GM12878 (cell line): ENCODE measurements at regions not wholly inside any gene's neighbourhood (a gene's known extent, or its start where the extent isn't known, plus 50 kb on each side); places are given as distances from the start of the nearest gene placed in this dataset.

Experiments used
- BRCA1 ChIP-seq: IDR thresholded peaks from 2 replicates; pipeline ENCODE4 v1.6.1; 2011; ENCODE audit warnings: low read depth, low read length, improper control_type of control experiment
- RFX5 ChIP-seq: IDR thresholded peaks from 2 replicates; pipeline ENCODE4 v1.6.1; 2011; ENCODE audit warnings: low read depth, low read length, improper control_type of control experiment
- SMC3 ChIP-seq: IDR thresholded peaks from 2 replicates; pipeline ENCODE4 v1.6.1; 2011; ENCODE audit warnings: low read length, improper control_type of control experiment, borderline replicate concordance
- TAF1 ChIP-seq: IDR thresholded peaks from 2 replicates; pipeline ENCODE4 v1.6.1; 2011; ENCODE audit warnings: mild to moderate bottlenecking, low read depth, low read length, borderline replicate concordance
- TF ChIP-seq, protein P1 (sequence below), 3 experiments: IDR thresholded peaks in 2 of 3; conservative IDR thresholded peaks in 1 of 3; 2 replicates each; pipeline ENCODE4 v1.5.1; 2011; ENCODE audit warnings: low read depth in 3 of 3, low read length in 3 of 3, mild to moderate bottlenecking in 3 of 3, control low read depth in 2 of 3, moderate library complexity in 2 of 3, inconsistent platforms in 1 of 3, mixed read lengths in 1 of 3; ENCODE audit not compliant: control insufficient read depth in 2 of 3, insufficient read depth in 1 of 3; ENCODE audit errors: extremely low read depth in 1 of 3
- TF ChIP-seq, protein P2 (sequence below): IDR thresholded peaks from 2 replicates; pipeline ENCODE4 v1.6.1; 2012; ENCODE audit warnings: low read length, inconsistent platforms

DNA sequence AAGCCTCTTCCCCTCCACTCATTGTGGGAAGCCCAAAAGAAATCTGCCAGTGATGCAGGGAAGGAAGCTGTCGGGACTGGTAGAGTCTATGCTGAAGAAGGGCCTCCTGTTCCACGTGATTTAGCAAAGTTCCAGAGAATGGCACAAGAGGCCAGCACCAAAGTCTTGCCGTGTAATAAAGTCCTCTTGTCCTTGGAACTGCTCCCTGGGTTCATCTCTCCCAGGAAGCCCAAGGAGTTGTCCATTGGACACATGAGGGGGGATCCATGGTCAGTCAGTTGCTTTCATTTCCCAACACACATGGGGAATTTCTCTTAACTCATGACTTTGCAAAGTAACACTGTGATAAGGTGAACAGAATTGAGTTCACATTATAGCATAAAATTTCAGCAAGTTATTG is 116.1 kb upstream of the RAB4A start:
- TF ChIP-seq BRCA1 (no peak), RFX5 (no peak), TAF1 (no peak), SMC3 (no peak)
- TF ChIP-seq, protein P1, sequence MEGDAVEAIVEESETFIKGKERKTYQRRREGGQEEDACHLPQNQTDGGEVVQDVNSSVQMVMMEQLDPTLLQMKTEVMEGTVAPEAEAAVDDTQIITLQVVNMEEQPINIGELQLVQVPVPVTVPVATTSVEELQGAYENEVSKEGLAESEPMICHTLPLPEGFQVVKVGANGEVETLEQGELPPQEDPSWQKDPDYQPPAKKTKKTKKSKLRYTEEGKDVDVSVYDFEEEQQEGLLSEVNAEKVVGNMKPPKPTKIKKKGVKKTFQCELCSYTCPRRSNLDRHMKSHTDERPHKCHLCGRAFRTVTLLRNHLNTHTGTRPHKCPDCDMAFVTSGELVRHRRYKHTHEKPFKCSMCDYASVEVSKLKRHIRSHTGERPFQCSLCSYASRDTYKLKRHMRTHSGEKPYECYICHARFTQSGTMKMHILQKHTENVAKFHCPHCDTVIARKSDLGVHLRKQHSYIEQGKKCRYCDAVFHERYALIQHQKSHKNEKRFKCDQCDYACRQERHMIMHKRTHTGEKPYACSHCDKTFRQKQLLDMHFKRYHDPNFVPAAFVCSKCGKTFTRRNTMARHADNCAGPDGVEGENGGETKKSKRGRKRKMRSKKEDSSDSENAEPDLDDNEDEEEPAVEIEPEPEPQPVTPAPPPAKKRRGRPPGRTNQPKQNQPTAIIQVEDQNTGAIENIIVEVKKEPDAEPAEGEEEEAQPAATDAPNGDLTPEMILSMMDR (IDR thresholded peaks at IDR 0.05 in 2 of 3, conservative IDR thresholded peaks at IDR 0.05 in 1 of 3; ENCODE audit: control insufficient read depth in 2 of 3, extremely low read depth in 1 of 3, insufficient read depth in 1 of 3, low read depth in 3 of 3, low read length in 3 of 3), result no peak
- TF ChIP-seq, protein P2, sequence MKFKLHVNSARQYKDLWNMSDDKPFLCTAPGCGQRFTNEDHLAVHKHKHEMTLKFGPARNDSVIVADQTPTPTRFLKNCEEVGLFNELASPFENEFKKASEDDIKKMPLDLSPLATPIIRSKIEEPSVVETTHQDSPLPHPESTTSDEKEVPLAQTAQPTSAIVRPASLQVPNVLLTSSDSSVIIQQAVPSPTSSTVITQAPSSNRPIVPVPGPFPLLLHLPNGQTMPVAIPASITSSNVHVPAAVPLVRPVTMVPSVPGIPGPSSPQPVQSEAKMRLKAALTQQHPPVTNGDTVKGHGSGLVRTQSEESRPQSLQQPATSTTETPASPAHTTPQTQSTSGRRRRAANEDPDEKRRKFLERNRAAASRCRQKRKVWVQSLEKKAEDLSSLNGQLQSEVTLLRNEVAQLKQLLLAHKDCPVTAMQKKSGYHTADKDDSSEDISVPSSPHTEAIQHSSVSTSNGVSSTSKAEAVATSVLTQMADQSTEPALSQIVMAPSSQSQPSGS, result no peak
